G401.6 (cell line): ENCODE measurements at regions not wholly inside any gene's neighbourhood (a gene's known extent, or its start where the extent isn't known, plus 50 kb on each side); places are given as distances from the start of the nearest gene placed in this dataset.

Experiments
- FAIRE-seq: peaks from 2 replicates; lab custom pipeline; 2012; peaks lifted over from hg19 to GRCh38; lab: Jason Lieb, UNC

DNA sequence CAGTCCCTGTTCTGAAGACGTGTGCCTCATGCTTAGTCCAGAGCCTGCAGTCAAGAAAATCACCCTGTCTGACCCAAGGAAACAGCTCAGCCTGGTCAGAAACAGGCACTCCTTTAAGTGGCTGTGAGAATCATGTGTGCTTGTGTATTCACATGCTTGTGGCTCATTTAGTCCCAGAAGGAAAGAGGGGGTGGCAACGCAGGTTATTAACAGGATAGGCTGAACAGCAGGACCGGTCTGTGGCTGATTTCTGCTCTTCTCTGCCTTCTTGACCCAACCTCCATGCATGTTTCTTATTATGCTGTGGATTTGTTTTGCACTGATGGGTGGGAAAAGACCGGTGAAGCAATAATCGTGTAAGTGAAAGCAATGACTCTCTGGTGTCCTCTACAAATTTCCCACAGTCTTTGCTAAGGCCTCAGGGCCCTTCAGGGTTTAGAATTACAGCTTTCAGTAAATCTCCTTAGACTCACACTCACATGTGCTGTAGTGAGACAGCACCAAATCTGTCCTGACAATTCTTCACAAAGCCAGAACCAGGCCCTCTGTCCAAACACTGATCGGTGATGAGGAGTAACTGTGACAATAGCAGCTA is 288.1 kb downstream of the ETS1 start:
- no peak for FAIRE-seq

DNA sequence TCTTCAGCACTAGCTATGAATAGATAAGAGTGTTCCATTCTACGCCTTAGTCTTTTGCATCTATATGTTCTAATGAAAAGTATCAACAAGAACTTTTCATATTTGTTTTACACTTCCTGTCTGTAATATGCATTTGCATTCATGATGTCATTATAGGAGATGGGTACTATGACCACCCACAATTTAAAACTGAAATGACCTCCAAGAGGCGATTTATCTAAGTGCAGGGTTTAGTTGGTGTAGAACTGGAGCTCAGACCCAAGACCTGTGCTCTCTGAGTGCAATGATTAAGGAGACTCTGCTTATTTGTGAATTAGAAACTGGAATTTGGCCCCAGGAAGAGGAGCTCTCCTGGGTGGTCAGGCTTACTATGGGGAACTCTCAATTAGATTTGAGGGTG is 289.1 kb downstream of the ETS1 start:
- no peak for FAIRE-seq

DNA sequence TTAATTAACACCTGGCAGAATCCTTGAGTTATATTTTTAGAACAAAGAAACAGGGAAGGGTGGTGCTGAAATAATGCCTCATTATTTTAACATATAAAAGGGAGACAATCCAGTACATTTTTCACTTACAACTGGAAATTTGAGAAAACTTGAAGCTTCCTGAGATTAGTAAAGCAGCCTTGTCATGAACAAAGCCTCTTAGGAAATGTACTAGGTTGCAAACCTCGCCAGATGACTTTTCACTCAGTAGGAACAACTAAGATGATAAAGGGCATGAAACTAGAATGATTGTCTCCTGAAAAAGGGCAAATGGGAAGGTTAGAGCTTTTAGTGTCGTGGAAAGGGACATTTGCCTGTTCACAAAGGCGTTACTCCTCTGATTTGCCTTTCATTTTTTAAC is 289.6 kb downstream of the ETS1 start:
- FAIRE-seq, result no peak

DNA sequence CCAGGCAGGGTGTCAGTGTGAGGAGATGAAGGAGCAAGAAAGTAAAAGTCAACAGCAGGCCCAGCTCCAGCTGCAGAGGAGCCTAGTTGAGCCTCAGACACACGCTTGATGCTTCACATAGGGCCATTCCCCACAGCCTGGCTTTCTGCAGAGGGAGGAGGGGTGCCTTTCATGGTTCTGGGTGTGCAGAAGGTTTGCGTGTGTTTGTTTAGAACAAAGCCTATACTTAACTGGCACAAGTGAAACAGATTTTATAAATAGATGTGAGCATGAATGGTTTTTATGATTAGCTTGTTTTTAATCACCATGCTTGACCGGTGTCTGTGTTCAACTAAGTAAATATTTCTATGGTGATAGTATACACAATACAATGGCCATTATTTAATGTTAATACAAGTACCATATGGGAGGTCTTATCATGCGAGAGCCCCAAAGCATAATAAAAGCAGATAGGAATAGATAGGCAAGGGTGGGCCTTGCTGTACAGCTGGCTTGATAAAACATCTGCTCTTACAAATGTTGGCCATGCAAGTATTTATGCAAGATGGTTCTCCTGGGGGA is 290.2 kb downstream of the ETS1 start:
- FAIRE-seq, result no peak

DNA sequence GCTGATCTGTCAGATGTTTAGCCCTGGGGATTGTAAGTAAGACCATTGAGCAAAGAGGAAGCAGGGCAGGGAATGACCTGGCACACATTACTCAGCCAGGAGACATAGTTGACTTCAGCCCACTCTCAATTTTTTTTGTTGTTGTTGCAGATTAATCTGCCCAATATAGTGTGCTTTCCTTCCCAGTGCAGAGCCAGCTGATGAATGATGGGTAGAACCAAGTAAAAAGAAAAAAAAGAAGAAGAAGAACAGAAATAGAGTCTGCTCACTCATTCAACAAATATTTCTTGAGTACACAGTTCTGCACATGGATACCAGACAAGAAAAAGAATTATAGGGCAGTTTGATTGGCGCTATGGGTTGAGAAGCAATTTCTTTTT is 292.7 kb downstream of the ETS1 start:
- no peak for FAIRE-seq

DNA sequence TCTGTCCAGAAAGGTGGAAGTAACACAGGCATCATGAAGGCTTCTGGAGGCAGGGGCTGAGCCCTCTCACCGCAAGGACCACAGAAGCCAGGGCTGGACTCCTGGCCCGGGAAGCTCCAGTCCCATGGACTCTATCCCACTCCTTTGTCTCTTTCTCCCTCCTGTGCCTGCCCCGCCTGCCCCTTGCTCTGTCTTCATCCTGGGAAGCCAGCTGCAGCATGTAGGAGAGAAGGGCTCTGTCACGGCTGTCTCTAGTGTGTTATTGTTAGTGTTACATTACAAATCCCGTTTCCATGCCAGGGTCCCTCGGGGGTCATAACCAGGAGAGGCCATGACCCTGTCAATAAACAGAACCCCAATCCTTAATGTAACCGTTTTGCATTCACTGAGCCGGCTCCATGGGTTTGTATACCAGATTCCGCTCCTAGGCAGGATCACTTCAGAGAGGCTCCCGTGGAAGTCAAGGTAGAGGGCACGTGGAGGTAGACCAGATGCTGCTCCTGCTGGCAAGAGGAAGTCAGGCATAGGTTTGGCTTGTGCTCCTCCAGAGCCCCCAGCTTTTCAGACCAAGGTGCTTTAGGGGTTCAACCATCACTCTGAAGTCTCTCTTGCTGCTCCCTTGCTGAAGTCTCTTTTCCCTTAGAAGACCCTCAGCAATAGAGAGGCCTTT is 293.2 kb downstream of the ETS1 start:
- FAIRE-seq, result no peak

- FAIRE-seq, result no peak
Measured at GRCh38 chr11:128291835-128292234, 295.5 kb downstream of the ETS1 start.

DNA sequence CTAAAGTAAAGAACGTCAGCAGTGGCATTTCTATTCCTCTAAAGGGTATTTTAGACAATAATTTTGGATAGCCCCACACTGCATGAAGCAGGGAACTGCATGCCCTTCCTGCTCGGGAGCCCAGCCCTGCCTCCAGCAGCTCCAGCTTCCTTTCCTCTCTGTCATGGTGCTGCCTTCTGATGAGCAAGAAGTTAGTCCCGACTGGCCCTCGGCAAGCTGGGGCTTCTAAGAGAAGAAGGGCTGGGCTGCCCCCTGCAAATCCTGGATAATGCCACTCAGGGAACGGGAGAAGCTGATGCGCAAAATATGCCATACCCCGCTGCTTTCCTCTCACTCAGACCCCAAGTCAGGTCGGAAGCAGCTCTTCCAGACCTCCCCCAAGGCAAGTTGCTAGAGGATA is 296.4 kb downstream of the ETS1 start:
- FAIRE-seq, result no peak

GRCh38 chr11:128290106-128290840 is 297.1 kb downstream of the ETS1 start:
- FAIRE-seq, result no peak

DNA sequence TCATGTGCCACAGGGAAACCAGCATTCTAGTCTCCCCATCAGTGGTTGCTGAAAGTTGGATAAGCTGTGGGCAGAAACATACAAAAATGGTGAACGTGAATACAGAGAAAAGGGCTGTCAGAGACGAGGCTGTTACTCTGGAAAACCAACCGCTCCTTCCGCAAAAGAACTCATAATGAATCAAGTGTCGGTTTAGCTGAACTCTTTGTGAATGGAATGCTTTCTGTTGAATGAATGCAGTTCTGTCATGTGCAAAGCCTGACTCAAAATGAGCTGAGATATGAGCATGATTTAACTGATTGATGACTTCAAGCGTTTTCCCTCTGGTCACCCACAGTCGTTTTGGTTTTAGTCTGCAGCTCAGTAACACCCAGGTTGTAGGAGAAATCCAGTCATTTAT is 298.3 kb downstream of the ETS1 start:
- no peak for FAIRE-seq

DNA sequence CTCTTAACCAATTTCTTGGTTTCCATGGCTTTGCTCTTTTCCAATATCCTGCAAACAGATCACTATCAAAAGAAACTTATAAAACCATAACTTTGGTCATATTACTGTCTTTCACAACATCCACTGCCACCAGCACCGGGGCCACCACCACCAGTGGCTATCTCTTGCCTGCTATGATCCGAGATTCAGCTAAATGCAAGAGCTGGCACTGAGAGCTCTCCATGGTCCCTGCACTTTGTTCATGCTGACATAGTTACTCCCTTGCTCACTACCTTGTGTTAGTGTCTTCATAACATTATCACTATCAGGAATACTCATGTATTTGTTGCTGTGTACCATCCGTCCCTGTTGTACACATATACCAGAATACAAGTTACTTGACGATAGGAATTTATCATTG is 299.0 kb downstream of the ETS1 start:
- no peak for FAIRE-seq

DNA sequence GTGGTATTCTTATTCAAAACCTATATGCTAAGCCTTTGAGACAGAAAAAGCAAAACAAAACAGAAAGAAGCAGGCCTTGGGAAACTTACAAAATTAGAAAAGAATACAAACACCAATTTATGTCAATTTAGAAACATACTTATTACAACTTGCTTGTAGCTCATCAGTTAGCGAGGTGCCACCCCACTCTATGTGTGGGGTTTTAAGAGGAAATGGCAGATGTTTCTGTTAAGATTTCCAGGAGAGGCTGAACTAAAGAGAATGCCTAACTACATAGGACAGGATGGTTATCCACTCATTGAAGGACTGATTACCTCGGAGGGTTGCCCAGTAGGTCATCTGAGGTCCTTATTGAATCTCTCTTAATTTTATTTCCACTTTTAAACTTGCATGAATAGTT is 302.0 kb downstream of the ETS1 start:
- no peak for FAIRE-seq

DNA sequence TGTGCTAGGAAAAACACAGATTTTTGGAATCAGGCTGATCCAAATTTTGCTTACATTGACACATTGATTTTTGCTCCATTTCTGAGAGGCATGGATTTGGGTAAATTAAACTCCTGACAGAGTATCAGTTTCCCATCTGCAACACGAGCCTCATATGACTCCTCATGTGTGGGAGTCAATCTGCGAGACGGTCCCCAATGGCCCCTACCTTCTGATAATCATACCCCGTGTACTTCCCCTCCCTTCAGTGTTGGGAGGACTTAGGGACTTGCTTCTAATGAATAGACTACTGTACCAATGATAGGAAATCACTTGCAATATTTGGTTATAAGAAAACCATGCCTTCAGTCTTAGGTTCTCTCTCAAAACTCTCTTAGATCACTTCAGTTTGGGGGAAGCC is 302.7 kb downstream of the ETS1 start:
- FAIRE-seq, result no peak

DNA sequence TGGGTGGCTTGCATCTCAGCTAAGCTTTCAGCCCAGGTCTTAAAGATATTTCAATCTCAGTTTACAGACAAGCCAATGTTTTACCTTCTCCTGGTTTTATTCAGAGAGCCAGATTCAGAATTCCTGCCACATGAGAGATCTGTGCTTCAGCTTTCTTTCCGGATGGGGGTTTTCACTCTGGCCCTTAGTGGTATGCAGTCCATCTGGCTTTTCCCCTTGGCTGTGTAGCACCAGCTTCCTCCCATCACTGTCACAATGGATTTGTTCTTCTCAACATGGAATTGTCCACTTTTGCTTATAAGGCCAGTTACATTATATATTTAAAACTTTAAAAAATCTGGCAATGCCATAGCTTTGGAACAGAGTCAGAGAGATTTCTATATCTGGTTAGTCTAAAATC is 303.9 kb downstream of the ETS1 start:
- no peak for FAIRE-seq

- FAIRE-seq, result no peak
Measured at GRCh38 chr11:128282053-128282452, 305.3 kb downstream of the ETS1 start.

DNA sequence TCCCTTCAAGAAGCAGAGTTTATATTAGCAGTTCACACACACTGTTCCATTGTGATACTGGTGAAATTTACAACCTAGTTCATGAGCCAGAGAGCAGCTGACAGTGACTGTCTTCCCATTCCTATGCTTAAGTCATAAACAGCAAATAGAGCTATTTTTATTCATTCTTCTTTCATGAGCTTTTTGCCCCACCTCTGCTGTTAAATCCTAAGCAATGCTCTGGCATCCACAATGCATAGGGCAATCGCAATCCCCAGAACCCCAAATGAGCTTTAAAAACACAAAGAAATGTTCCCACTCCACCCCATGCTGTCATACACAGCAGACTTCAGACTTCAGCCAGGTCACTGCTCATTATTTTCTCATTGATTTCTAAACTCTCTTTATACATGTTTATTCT is 307.5 kb downstream of the ETS1 start:
- FAIRE-seq, result no peak

DNA sequence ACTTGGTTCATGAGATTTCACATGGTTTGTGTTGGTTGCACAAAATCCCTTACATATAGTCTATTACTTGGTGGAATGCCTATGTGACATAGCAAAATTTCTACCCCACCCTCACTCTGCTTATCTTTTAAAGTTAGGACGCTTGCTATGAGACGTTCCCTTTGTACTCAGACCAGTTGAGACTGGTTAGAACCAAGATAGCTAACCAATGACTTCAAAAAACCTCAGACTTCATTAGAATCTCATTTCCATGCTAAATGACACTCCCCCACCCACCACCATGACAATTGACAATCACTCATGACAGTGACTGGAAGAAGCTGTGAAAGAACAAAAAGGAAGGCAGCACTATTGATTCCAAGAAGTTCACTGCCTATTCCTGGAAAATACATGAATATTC is 313.6 kb downstream of the ETS1 start:
- no peak for FAIRE-seq

- FAIRE-seq, result no peak
Measured at GRCh38 chr11:128271401-128271800, 316.0 kb downstream of the ETS1 start.

DNA sequence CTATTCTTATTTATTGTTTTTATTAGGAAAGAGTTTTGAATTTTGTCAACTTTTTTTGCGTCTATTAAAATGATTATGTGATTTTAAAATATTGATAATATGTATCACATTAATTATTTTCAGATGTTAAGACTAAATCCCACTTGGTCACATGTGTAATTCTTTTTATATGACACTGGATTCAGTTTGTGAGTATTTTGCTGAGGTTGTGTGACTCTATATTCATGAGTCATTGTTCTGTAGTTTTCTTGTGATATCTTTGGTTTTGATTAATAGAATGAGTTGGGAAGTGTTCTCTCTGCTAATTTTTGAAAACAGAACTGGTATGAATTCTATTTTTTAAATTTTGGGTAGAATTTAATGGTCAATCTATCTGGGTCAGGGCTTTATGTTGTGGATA is 317.9 kb downstream of the ETS1 start:
- no peak for FAIRE-seq

GRCh38 chr11:128266893-128267292 is 320.5 kb downstream of the ETS1 start:
- no peak for FAIRE-seq

DNA sequence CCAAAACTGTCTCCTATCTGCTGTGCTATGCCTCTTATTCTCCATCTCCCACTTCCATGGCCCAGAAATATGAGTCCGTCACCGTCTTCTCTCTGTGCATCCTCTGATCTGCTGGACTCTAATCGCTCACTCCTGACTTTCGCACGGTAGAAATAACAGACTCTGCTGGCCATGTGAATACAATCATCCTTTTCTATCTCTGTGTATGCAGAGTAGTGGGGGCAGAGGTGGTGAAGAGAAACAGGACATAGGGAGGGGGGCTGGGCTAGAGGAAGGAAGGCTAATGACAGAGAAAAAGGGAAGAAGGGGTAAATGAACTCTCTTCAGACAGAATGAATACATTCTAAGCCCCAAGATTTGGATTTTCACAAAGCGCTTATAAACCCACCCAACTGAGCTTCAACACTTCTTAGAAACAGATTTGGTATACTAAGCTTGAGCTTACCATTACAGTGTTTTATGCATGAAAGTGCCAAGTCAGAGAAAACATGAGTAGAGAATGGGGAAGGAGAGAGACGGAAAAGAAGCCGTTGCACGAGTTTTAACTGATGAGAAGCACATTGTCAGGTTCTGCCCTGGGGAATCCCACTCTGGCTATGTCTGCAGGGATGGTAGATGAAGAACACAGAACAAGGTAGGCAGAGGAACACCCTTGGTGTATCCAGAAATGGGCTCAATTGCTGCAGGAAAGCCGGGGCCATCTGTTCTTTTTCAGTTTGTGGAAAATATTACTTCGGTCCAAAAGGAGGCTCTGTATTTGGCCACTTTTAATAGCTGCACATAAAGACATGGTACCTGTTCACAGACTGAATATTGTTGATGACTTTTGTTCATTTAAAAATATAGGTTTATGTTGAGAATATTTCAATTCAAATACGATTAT is 324.7 kb downstream of the ETS1 start:
- no peak for FAIRE-seq

GRCh38 chr11:128261011-128261421 is 326.3 kb downstream of the ETS1 start:
- FAIRE-seq, result no peak

- FAIRE-seq, result no peak
Measured at GRCh38 chr11:128260398-128260797, 327.0 kb downstream of the ETS1 start.
